CD4-positive, alpha-beta T cell treated with Interleukin-15 for 1 hour (primary cell): ENCODE measurements at regions not wholly inside any gene's neighbourhood (a gene's known extent, or its start where the extent isn't known, plus 50 kb on each side); places are given as distances from the start of the nearest gene placed in this dataset.

Source experiments
- DNase-seq: peaks from one replicate; pipeline ENCODE4 v3.0.0-alpha.2; 2020

- no peak for DNase-seq
These were observed 483.2 kb downstream of the PTPRC start for GRCh38 chr1:199122085-199122484.

DNA sequence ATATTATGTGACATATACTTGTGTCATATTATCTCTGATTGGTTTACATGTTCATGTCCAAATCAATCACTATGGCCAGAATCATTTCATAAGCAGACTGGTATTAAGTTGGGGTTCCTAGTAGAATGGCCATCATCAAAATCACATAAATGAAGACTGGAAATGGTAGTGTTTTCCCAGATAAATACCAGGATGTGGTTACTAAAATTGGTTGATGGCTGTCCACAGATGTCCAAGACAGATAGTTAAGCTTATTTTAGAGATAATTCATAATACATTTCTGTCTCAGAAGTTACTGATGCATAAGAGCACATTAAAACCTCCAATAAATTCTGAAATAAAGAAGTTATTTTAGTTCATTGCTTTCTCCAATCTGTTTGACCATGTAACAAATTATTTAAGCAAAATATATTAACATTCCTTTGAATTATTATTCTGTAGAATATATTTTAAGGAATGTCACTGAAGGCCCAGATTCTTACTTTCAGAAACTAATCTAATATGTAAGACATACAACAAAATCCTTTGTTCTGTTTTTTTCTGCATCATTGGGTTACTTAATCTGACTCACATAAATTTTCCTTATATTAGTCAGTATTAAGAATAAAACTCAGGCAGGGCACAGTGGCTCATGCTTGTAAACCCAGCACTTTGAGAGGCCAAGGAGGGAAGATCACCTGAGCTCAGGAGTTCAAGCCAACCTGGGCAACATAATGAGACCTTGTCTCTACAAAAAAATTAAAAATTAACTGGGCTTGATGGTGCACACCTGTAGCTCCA lies 483.9 kb downstream of the PTPRC start:
- no peak for DNase-seq

- no peak for DNase-seq
These were observed 484.8 kb downstream of the PTPRC start for GRCh38 chr1:199123615-199124014.

GRCh38 chr1:199124351-199124750 lies 485.5 kb downstream of the PTPRC start:
- DNase-seq = no peak

- DNase-seq = no peak
These were observed 490.4 kb downstream of the PTPRC start for GRCh38 chr1:199129247-199129646.

GRCh38 chr1:199132006-199132405 lies 493.2 kb downstream of the PTPRC start:
- no peak for DNase-seq

GRCh38 chr1:199135901-199136300 lies 497.1 kb downstream of the PTPRC start:
- no peak for DNase-seq

DNA sequence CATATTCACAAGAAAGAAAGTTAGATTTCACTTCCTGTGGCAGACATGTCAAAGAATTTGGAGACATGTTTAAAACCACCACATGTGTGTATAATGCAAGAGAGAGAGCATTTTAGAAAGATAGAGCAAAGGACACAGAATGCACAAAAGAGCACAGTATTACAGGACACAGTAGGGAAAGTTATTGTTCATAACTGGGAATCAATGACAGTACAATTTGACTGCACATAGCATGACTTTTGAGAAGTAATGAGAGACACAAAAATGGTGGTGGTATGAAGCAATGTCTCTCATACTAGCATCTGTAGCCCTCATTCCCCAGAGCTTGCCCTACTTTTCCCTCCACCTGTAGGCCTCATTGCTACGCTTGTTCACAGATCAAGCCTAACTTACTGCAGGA lies 499.2 kb downstream of the PTPRC start:
- no peak for DNase-seq

DNA sequence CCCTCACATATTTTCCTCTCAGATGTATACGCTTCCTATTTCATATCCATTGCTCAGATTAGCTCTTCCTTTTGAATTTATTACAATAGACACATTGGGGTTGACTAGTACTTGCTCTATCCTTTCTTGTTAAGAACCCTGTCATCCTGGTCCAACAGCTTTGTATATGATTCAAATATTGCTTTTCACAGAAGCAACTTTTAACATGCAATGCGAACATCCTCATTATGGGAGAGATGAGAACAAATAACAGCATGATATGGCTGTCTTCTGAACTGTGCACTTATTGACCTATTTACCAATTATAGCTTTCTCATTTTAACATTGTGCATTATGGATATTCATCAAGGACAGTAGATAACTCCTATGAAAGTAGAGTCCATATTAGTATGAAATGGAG lies 510.8 kb downstream of the PTPRC start:
- no peak for DNase-seq

DNA sequence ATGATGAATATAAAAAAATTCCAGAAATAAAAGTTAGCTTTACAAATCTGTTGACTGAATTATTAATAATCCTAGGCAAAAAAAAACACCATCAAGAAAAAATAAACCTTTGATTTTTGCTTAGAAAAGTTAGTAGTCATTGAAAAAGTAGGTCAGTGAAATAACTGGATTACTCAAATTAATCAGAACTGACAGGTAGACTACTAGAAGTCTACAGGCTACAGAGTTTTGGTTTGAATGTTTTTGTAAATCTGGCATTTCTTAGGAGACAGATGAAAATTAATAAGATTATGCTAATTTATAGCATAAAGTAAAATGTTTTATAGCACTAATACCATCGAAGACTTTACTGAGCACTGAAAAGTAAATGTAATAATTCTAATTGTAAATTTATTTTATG lies 511.9 kb downstream of the PTPRC start:
- no peak for DNase-seq

- DNase-seq = no peak
These were observed 513.0 kb downstream of the PTPRC start for GRCh38 chr1:199151634-199152425.

GRCh38 chr1:199152676-199153075 lies 513.8 kb downstream of the PTPRC start:
- DNase-seq = no peak

DNA sequence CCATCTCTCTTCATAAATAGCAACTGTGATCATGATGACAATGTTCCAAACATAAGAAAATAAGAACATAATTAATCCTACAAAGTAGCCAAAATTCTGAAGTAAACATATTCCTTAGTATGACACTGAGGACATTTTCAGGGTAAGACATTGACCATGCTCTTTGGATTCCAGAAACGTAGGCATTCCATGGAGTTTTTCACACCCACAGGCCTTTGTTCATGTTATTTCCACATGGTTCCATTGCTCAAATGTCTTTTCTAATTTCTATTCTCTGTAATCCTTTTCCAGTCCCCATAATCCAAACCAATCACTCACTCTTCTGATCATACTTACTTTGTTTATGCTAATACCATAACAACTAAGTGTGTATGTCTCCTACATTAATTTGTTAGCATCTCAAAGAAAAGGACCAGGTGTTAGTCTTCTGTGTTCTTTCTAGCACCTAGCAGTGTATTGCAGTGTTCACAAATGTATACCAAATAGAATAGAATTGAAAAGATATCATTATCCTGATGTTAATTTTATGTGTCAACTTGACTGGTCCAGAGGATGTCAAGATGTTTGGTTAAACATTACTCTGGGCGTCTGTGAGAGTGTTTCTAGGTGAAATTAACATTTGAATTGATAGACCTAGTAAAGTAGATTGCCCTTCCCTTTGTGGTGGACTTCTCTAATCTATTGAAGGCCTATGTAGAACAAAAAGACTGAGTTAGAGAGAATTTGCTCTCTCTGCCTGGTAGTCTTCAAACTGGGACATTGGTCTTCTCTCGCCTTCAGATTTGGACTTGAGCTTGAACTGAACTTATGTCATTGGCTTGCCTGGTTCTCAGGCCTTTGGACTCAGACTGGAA lies 516.6 kb downstream of the PTPRC start:
- DNase-seq = no peak

DNA sequence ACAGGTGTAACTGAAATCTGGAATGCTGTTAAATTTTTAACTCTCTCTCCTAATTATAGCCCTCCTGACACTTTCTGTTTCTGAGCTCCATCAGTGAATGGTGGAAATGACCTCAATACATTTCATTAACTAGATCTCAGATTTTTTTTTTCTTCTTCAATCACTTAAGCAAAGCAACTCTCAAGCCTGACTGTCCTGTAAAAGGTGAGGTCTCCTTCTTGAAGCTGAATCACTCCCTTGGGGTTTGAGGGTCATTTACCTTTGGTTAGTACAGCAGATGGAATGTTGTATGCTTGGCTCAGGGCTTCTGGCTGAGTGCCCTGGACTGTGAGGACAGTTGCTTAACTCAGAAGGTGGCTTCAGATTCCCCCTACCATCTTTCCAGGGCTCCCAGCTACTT lies 518.7 kb downstream of the PTPRC start:
- DNase-seq = no peak

- DNase-seq = no peak
These were observed 521.9 kb downstream of the PTPRC start for GRCh38 chr1:199160521-199161318.

GRCh38 chr1:199161319-199161680 lies 522.5 kb downstream of the PTPRC start:
- DNase-seq = no peak

DNA sequence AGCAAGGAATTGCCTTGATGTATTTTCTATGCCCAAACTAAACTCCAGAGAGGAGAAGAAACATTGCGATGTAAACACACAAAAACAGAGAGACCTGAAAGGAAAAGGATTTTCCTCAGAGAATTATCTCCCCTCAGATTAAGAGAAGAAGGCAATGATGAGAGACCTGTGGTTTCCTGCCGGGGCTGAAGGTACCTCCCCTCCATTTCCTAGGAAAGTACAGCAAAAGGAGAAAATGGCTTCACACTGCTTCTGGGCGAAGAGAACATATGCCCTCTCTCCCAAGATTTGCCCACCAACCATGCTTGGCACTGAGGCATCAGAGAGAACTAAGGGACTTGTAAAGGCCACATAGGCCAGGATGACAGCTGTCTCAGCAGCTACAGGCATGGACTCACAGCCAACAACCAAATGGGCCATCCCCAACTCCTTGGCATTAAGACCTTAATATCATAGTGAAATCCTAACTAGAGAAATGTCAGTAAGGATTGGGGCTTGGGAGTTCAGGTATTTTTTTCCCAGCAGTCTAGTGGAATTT lies 523.0 kb downstream of the PTPRC start:
- DNase-seq = no peak

- no peak for DNase-seq
These were observed 524.4 kb downstream of the PTPRC start for GRCh38 chr1:199163267-199163666.

DNA sequence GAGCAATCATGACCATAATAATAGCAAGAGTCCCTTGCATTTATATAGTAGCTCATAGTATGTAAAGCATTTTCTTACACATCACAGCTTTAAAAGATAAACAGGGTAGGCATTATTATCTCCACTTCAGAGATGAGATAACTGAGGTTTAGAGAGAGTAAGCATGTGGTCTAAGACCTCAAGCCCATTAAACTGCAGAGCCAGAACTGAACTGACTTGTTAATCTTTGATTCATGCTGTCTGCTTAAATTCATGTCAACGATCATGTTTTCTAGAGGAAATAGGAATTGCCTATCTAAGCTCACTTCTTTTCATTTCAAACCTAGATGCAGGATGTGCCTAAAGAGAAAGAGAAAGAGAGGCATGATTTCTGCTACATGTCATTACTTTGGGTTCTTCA lies 524.8 kb downstream of the PTPRC start:
- no peak for DNase-seq

DNA sequence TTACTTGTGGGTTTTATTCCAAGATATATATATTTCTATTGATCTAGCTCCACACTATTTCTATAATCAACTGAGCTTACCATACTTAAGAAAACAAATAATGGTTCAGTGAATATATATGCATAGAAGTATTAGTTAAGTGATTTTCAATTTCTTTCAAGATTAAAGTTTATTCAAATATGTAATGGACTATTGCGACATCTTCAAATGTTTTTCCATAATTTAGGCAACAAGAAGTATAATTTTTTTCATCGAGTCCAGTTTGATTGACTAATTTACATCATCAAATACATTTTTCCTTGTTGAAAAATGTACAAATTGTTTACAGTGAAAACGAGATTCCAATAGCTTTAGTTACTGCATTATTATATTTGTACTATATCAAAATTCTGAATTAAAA lies 528.6 kb downstream of the PTPRC start:
- DNase-seq = no peak

- DNase-seq = no peak
These were observed 530.2 kb downstream of the PTPRC start for GRCh38 chr1:199168888-199169585.

- DNase-seq = no peak
These were observed 531.9 kb downstream of the PTPRC start for GRCh38 chr1:199170711-199171110.
